ENCODE measurements at regions not wholly inside any gene's neighbourhood (a gene's known extent, or its start where the extent isn't known, plus 50 kb on each side); places are given as distances from the start of the nearest gene placed in this dataset.

DNA sequence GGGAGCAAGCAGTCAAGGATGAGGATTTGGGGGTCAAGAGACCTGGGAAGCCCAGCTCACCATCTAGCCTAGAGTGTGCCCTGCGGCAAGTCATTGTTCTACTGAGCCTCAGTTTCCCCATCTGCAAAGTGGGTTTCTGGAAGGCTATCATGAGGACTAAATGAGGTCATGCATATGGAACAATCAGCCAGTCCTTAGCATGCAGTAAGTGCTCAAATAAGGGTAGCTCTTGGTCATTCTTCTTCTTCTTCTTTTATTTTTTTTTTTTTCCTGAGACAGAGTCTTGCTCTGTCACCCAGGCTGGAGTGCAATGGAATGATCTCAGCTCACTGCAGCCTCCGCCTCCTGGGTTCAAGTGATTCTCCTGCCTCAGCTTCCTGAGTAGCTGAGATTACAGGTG lies 99.9 kb upstream of the RUNX3 start:
- no peaks in the 10 kb centered on the region for H3K27me3 ChIP-seq (replicated peaks in 1 of 4; ENCODE audit: control extremely low read depth in 1 of 4, control insufficient read depth in 3 of 4, insufficient read depth in 4 of 4, low read length in 3 of 4)
- no peak overlapping the region for H3K4me3 ChIP-seq (ENCODE audit: control extremely low read depth in 1 of 5, extremely low read depth in 1 of 5, insufficient read depth in 1 of 5, low read depth in 2 of 5, low read length in 4 of 5)
- no peak overlapping the region for H2AFZ ChIP-seq (ENCODE audit: insufficient read depth, low read depth, low read length, poor library complexity, severe bottlenecking)
- H3K4me2 ChIP-seq (replicated peaks; ENCODE audit: low read depth, low read length, poor library complexity, severe bottlenecking): peak overlapping the region; percentile 67
- Mint-ChIP-seq H3K27ac (peak overlapping the region; percentile 98), H3K9me3 (ENCODE audit: insufficient read depth) (no peaks in the 10 kb centered on the region), H3K27me3 (no peaks in the 10 kb centered on the region), H3K4me1 (peaks cover 80% of the 10 kb centered on the region), H3K4me3 (peak overlapping the region; percentile 80)
- TF ChIP-seq CTCF (IDR thresholded peaks at IDR 0.05): no peak
- TF ChIP-seq EZH2 (IDR thresholded peaks at IDR 0.05; ENCODE audit: borderline replicate concordance, insufficient read depth, low read depth, low read length, poor library complexity, severe bottlenecking): no peak
- no peak overlapping the region for H3K27ac ChIP-seq (ENCODE audit: low read length in 2 of 2)
- POLR2A ChIA-PET: interaction anchor here (0.9 to 2.5 kb wide), 2 partner anchors 11 to 101 kb away, joined by 4 to 8 read pairs; no protein-coding TSS in a partner anchor
- DNase-seq: no peak
- H3K36me3 ChIP-seq (replicated peaks in 1 of 2; ENCODE audit: control extremely low read depth in 1 of 2, control insufficient read depth in 1 of 2, extremely low read depth in 1 of 2, insufficient read depth in 2 of 2, low read length in 1 of 2): no peaks in the 10 kb centered on the region
- no peak for ATAC-seq (ENCODE audit: low read depth)
- 90% methylated on average over 2 of the region's 2 CpGs for WGBS (ENCODE audit: insufficient coverage)
- H4K20me1 ChIP-seq (ENCODE audit: control insufficient read depth, insufficient read depth, low read length, poor library complexity, severe bottlenecking): no peaks in the 10 kb centered on the region
- H3K9ac ChIP-seq (ENCODE audit: low read length): no peak overlapping the region
- no peaks in the 10 kb centered on the region for H3K9me3 ChIP-seq (ENCODE audit: control extremely low read depth in 1 of 3, control insufficient read depth in 2 of 3, insufficient read depth in 1 of 3, low read length in 2 of 3)
- intact Hi-C loops (cut with micrococcal nuclease): loop anchor here (2.0 to 5.0 kb wide), 3 partner anchors 33 to 839 kb away; no protein-coding TSS in a partner anchor
- H3K79me2 ChIP-seq (ENCODE audit: control insufficient read depth, insufficient read depth, low read length): no peaks in the 10 kb centered on the region
- H3K4me1 ChIP-seq (ENCODE audit: control insufficient read depth in 2 of 2, insufficient read depth in 2 of 2, low read length in 2 of 2): peaks cover 67 to 81% of the 10 kb centered on the region in 2 donors
- CTCF ChIA-PET: interaction anchor here (0.7 to 2.7 kb wide), 5 partner anchors 79 to 182 kb away, joined by 3 to 8 read pairs (median 6); no protein-coding TSS in a partner anchor

DNA sequence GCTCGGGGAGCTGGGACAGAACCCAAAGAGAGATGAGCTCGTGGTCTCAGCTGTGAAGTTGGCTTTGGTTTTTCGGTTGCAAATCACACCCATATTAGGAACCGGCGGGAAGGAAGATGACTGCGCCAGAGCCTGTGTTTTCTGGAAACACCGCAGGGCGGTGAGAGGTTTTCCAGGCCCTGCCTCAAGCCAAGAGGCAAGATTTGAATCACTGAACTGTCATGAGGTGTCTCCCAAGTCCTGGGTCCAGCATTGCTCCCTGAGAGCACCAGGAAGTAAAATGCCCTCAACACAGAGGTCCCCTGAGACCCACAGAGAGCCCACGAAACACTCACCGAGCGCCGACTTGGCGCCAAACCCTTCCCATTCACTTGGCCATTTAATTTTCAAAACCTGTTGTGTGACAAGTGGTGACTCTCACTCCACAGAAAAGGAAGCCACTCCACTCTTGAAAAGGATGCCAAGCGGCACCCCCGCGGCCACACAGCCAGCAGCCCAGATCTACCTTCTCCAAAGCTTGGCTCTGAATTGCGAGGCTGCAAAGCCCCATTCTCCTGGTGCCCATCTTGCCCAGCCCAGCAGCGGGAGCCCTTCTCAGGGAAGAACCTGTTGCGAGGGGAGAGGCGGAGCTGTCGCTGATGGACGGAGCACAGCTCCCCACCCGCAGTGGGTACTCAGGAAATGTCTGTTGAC lies 99.0 kb upstream of the RUNX3 start:
- H3K79me2 ChIP-seq (ENCODE audit: control insufficient read depth, insufficient read depth, low read length): no peaks in the 10 kb centered on the region
- H3K27ac ChIP-seq (ENCODE audit: low read length in 2 of 2): peak overlapping the region; percentile 40 to 54
- 20% methylated on average over 17 of the region's 23 CpGs for WGBS (ENCODE audit: insufficient coverage)
- Mint-ChIP-seq H3K4me3 (peak overlapping the region; percentile 80), H3K27ac (peak overlapping the region; percentile 98), H3K9me3 (ENCODE audit: insufficient read depth) (no peaks in the 10 kb centered on the region), H3K4me1 (peaks cover 77% of the 10 kb centered on the region), H3K27me3 (no peaks in the 10 kb centered on the region)
- DNase-seq (peak; percentile 51), ATAC-seq (ENCODE audit: low read depth) (no peak)
- no peaks in the 10 kb centered on the region for H3K9me3 ChIP-seq (ENCODE audit: control extremely low read depth in 1 of 3, control insufficient read depth in 2 of 3, insufficient read depth in 1 of 3, low read length in 2 of 3)
- no peaks in the 10 kb centered on the region for H4K20me1 ChIP-seq (ENCODE audit: control insufficient read depth, insufficient read depth, low read length, poor library complexity, severe bottlenecking)
- H3K4me3 ChIP-seq (ENCODE audit: control extremely low read depth in 1 of 5, extremely low read depth in 1 of 5, insufficient read depth in 1 of 5, low read depth in 2 of 5, low read length in 4 of 5): no peak overlapping the region
- TF ChIP-seq EZH2 (IDR thresholded peaks at IDR 0.05; ENCODE audit: borderline replicate concordance, insufficient read depth, low read depth, low read length, poor library complexity, severe bottlenecking): no peak
- TF ChIP-seq CTCF (IDR thresholded peaks at IDR 0.05): no peak
- no peaks in the 10 kb centered on the region for H3K36me3 ChIP-seq (replicated peaks in 1 of 2; ENCODE audit: control extremely low read depth in 1 of 2, control insufficient read depth in 1 of 2, extremely low read depth in 1 of 2, insufficient read depth in 2 of 2, low read length in 1 of 2)
- peak overlapping the region; percentile 67 for H3K4me2 ChIP-seq (replicated peaks; ENCODE audit: low read depth, low read length, poor library complexity, severe bottlenecking)
- H3K4me1 ChIP-seq (ENCODE audit: control insufficient read depth in 2 of 2, insufficient read depth in 2 of 2, low read length in 2 of 2): peaks cover 58 to 72% of the 10 kb centered on the region in 2 donors
- ChIA-PET CTCF (interaction anchor here (0.8 to 2.7 kb wide), 9 partner anchors 8 to 181 kb away, joined by 3 to 10 read pairs (median 6); no protein-coding TSS in a partner anchor), POLR2A (interaction anchor here (0.9 to 2.5 kb wide), 3 partner anchors 10 to 100 kb away, joined by 3 to 8 read pairs (median 4); no protein-coding TSS in a partner anchor)
- peak overlapping the region; percentile 24 for H3K9ac ChIP-seq (ENCODE audit: low read length)
- H3K27me3 ChIP-seq (replicated peaks in 1 of 4; ENCODE audit: control extremely low read depth in 1 of 4, control insufficient read depth in 3 of 4, insufficient read depth in 4 of 4, low read length in 3 of 4): no peaks in the 10 kb centered on the region
- intact Hi-C loops (cut with micrococcal nuclease): no loop called here
- H2AFZ ChIP-seq (ENCODE audit: insufficient read depth, low read depth, low read length, poor library complexity, severe bottlenecking): peak overlapping the region; percentile 54
